GM19467 (cell line): ENCODE measurements at regions not wholly inside any gene's neighbourhood (a gene's known extent, or its start where the extent isn't known, plus 50 kb on each side); places are given as distances from the start of the nearest gene placed in this dataset.

Experiments
- ATAC-seq: cut with Tn5 transposase; IDR thresholded peaks from one replicate; pipeline ENCODE4 v1.9.1; 2021; ENCODE audit warnings: mild to moderate bottlenecking, moderate library complexity; ENCODE audit not compliant: unreplicated experiment

GRCh38 chr20:50272724-50273446, 82.3 kb downstream of the CEBPB start:
- no peak for ATAC-seq

DNA sequence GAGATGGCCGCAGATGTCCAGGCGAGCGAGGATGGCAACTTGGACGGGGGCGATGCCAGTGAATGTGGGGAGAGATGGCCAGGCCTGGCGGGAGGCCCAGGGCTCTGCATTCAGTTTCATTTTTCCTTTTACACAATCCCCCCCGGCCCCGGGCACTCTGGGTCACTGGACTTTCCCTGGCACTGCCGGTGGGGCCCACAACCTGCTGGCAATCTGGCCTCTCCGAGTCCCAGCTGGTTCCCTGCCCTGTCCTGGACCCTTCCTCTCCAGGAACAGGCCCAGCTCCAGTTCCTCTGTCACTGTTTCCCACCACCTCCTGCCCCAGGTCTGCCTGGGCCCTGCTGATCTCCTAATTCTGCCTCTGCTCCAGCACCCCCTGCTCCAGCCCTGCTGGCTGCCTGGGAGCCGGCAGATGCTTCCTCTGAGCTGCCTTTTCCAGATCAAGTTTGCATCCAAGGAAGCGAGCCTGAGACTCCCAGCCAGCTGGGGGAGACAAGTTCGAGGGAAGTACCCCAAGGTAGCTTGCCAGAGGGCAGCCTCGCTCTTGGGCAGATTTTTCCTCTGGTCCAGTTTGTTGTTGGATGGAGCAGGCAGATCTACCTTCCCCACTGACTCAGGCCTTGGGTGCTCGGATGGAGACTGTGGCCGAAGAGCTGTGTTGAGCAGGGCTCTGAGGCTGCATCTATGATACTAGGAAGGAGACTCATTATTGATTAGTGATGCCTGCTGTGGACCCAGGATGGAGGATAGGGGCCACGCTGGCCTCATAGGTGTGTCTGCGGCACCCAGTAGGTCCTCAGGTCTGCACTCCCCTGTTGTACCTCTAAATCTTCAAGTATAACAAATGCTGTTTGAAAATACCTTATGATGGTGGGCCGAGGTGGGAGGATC, 83.2 kb downstream of the CEBPB start:
- no peak for ATAC-seq

GRCh38 chr20:50274570-50275430, 84.2 kb downstream of the CEBPB start:
- ATAC-seq: no peak

GRCh38 chr20:50276119-50277063, 85.8 kb downstream of the CEBPB start:
- ATAC-seq: no peak

GRCh38 chr20:50277064-50277415, 86.4 kb downstream of the CEBPB start:
- ATAC-seq: no peak

GRCh38 chr20:50277460-50278376, 87.1 kb downstream of the CEBPB start:
- no peak for ATAC-seq

GRCh38 chr20:50278377-50278683, 87.7 kb downstream of the CEBPB start:
- ATAC-seq: no peak

GRCh38 chr20:50278684-50279531, 88.3 kb downstream of the CEBPB start:
- no peak for ATAC-seq

DNA sequence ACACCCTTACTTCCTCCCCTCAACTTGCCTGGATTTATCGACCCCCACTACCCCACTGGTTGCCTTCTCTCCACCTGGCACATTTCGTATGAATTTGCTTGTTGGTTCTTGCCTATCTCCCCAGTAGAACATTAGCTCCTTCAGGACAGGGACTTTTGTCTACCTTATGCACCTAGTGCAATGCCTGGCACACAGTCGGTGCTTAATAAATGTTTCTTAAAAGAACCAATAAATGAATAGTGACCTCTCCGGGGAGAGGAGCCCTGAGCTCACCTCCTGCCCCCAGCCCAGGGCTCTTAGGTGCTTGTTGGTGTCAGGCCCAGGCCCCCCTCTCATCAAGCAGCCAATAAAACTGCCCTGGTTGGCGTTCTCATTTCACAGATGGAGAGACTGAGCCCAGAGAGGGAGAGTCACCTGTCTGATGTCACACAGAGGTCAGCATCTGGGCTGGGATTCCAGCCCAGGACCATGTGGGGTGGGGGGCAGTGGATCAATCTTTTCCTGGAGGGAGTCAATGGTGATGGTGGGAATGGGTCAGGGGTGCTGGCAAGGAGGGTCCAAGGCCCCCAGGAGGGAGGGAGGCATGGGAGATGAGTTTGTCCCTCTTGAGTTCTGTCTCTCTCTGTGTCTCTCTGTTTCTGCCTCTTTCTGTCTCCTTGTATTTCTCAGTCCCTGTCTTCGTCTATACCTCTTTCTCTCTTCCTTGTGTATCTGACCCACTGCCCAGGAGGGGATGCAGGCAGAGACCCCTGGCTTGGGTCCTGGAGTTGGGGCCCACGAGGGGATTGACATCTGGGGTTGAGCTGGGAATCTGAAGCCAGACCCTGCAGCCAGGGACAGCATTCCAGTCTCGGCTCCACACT, 89.6 kb downstream of the CEBPB start:
- ATAC-seq: no peak

DNA sequence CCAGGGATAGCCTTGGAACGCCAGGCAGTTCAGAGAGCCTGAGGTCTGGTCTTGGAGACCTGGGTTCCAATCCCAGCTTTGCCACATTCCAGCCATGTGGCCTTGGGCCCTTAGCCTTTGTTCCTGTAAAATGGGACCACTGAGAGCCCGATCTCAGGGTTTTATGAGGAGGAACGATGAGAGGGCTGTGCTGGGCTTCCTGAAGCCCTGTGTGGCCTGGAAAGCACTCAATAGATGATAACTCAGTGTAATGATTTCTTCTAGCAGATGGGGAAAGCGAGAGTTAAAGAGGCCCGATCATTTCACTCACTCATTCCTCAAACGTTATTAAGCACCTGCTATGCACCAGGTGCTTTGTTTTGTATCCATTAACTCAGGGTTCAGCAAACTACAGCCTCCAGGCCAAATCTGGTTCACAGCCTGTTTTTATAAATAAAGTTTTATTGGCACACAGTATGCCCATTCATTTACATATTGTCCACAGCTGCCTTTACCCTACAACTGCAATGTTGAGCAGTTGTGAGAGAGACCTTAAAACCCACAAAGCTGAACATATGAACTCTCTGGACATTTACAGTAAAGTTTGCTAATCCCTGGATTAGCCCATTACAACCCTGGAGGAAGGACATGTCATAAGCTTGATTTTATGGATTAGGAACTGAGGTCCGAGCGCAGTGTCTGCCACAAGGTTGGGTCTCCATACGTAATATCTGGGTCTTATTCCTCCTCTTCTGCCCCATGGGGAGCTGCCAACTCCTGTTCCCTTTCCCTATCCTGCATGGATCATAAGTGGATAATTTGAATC, 90.4 kb downstream of the CEBPB start:
- no peak for ATAC-seq

- ATAC-seq: no peak
Observed at GRCh38 chr20:50281831-50282591, 91.4 kb downstream of the CEBPB start.

DNA sequence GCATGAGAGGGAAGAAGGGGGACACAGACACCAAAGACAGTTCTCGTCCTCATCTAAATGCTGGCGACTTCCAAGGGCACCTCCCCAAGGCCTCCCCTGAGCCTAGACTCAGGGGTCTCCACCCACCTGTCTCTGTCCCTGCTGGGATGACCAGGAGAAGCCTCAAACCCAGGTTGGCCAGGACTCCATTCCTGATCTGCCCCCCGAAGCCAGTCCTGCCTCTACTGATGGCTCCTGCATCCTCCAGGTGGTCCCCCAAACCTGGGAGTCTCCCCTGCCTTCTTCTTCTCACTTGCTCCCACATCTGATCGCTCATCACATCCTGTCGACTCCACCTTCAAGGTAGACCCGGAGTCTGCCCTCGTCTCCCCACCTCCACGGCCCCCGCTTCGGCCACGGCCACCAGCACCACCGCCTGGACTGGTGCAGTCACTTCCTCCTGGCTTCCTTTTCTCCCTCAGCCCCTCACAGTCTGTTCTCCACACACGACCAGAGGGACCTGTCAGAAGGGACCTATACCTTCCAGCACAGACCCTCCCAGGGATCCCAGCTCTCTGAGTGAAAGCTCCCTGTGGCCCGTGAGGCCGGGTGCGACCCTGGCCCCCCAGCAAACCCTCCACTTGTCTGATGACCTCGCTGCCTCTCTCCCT, 92.1 kb downstream of the CEBPB start:
- ATAC-seq: no peak

- no peak for ATAC-seq
Observed at GRCh38 chr20:50283370-50283769, 92.7 kb downstream of the CEBPB start.

GRCh38 chr20:50283922-50284810, 93.5 kb downstream of the CEBPB start:
- ATAC-seq: no peak
